AG04450 (cell line): ENCODE measurements at regions not wholly inside any gene's neighbourhood (a gene's known extent, or its start where the extent isn't known, plus 50 kb on each side); places are given as distances from the start of the nearest gene placed in this dataset.

Experiments
- CTCF ChIA-PET: fragments of 300-600, 350-600 bp; formaldehyde crosslinking; extraction: SDS; loops from one replicate; lab custom pipeline; 2022; ENCODE audit warnings: antibody characterized with exemption, inconsistent platforms; lab: Charles Lee
- POLR2A ChIA-PET: fragments of 350-600 bp; formaldehyde crosslinking; extraction: SDS; loops from one replicate; lab custom pipeline; 2021; ENCODE audit warnings: antibody characterized with exemption, inconsistent platforms; lab: Yijun Ruan, JAX
- DNase-seq: peaks from one replicate; pipeline ENCODE4 v3.0.0-alpha.2; 2011; ENCODE audit warnings: low read depth, low spot score
- H3K27ac ChIP-seq: one replicate; pipeline ENCODE4 v1.5.1; 2012; ENCODE audit warnings: low read depth, low read length, control low read depth
- H3K27me3 ChIP-seq: one replicate; pipeline ENCODE4 v1.6.0; 2012; ENCODE audit warnings: low read length; ENCODE audit not compliant: control insufficient read depth, insufficient read depth
- H3K4me3 ChIP-seq: 2 replicates; pipeline ENCODE4 v1.5.1; 2011; ENCODE audit warnings: mild to moderate bottlenecking, low read depth, low read length, control low read depth
- H3K9me3 ChIP-seq: 2 replicates; pipeline ENCODE4 v1.5.1; 2012; ENCODE audit warnings: low read length; ENCODE audit not compliant: control insufficient read depth, insufficient read depth
- CTCF ChIP-seq: IDR thresholded peaks from 2 replicates; pipeline ENCODE4 v1.5.1; 2011; ENCODE audit warnings: low read depth, low read length, control low read depth, inconsistent platforms

GRCh38 chr21:17730782-17731181 lies 88.4 kb downstream of the C21orf91 start:
- no peak for DNase-seq
- Histone ChIP-seq H3K27me3 (no peaks in the 10 kb centered on the region), H3K9me3 (no peaks in the 10 kb centered on the region), H3K27ac (no peak overlapping the region), H3K4me3 (no peak overlapping the region)
- POLR2A ChIA-PET, result no interaction called here
- CTCF ChIA-PET, result interaction anchor here (0.7 kb wide), 1 partner anchor 196 kb away, joined by 4 read pairs; no protein-coding TSS in a partner anchor
- no peak for TF ChIP-seq CTCF

- Histone ChIP-seq H3K4me3 (no peak overlapping the region), H3K27ac (no peak overlapping the region), H3K27me3 (no peaks in the 10 kb centered on the region), H3K9me3 (peaks cover 2% of the 10 kb centered on the region; the same call in 1 of the 2 replicates)
- DNase-seq, result no peak
- CTCF ChIA-PET, result interaction anchor here (0.6 kb wide), 1 partner anchor 51 kb away, joined by 6 read pairs; no protein-coding TSS in a partner anchor
- POLR2A ChIA-PET, result no interaction called here
- TF ChIP-seq CTCF, result no peak
Observed at GRCh38 chr21:17729455-17729854, 89.7 kb downstream of the C21orf91 start.

GRCh38 chr21:17727361-17727760 lies 91.8 kb downstream of the C21orf91 start:
- H3K27me3 ChIP-seq, result no peaks in the 10 kb centered on the region
- H3K27ac ChIP-seq, result no peak overlapping the region
- TF ChIP-seq CTCF, result no peak
- H3K9me3 ChIP-seq, result peaks cover 2% of the 10 kb centered on the region; the same call in 1 of the 2 replicates
- H3K4me3 ChIP-seq, result no peak overlapping the region
- ChIA-PET POLR2A (no interaction called here), CTCF (interaction anchor here (0.7 kb wide), 1 partner anchor 196 kb away, joined by 14 read pairs; no protein-coding TSS in a partner anchor)
- DNase-seq, result no peak

- CTCF ChIA-PET, result interaction anchor here (1.2 kb wide), 1 partner anchor 94 kb away, joined by 5 read pairs; no protein-coding TSS in a partner anchor
- Histone ChIP-seq H3K27ac (no peak overlapping the region), H3K27me3 (no peaks in the 10 kb centered on the region), H3K4me3 (no peak overlapping the region), H3K9me3 (peaks cover 2% of the 10 kb centered on the region; the same call in 1 of the 2 replicates)
- TF ChIP-seq CTCF, result peak; percentile 21
- POLR2A ChIA-PET, result no interaction called here
- no peak for DNase-seq
Observed at GRCh38 chr21:17726047-17726829, 92.9 kb downstream of the C21orf91 start.

- ChIA-PET POLR2A (no interaction called here), CTCF (interaction anchor here (1.2 kb wide), 1 partner anchor 94 kb away, joined by 5 read pairs; no protein-coding TSS in a partner anchor)
- Histone ChIP-seq H3K27me3 (no peaks in the 10 kb centered on the region), H3K27ac (no peak overlapping the region), H3K4me3 (no peak overlapping the region), H3K9me3 (peaks cover 2% of the 10 kb centered on the region; the same call in 1 of the 2 replicates)
- no peak for DNase-seq
- TF ChIP-seq CTCF, result no peak
Observed at GRCh38 chr21:17725339-17725738, 93.8 kb downstream of the C21orf91 start.
